ENCODE measurements at regions not wholly inside any gene's neighbourhood (a gene's known extent, or its start where the extent isn't known, plus 50 kb on each side); places are given as distances from the start of the nearest gene placed in this dataset.
A peak's percentile ranks its signal among the peaks of the same experiment; 100 is the strongest.
"Not testable (repeated sequence)": the region's sequence is repeated elsewhere in the genome, so short reads cannot be mapped to it uniquely, and the experiment has no call there.

GRCh38 chr9:61670616-61671015, 480.8 kb downstream of the SPATA31A7 start:
- TF ChIP-seq POLR2A (IDR thresholded peaks at IDR 0.05) (no peak), POLR2AphosphoS5 (IDR thresholded peaks at IDR 0.05) (no peak)
- TF ChIP-seq, protein P1, sequence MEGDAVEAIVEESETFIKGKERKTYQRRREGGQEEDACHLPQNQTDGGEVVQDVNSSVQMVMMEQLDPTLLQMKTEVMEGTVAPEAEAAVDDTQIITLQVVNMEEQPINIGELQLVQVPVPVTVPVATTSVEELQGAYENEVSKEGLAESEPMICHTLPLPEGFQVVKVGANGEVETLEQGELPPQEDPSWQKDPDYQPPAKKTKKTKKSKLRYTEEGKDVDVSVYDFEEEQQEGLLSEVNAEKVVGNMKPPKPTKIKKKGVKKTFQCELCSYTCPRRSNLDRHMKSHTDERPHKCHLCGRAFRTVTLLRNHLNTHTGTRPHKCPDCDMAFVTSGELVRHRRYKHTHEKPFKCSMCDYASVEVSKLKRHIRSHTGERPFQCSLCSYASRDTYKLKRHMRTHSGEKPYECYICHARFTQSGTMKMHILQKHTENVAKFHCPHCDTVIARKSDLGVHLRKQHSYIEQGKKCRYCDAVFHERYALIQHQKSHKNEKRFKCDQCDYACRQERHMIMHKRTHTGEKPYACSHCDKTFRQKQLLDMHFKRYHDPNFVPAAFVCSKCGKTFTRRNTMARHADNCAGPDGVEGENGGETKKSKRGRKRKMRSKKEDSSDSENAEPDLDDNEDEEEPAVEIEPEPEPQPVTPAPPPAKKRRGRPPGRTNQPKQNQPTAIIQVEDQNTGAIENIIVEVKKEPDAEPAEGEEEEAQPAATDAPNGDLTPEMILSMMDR (IDR thresholded peaks at IDR 0.05), result no peak
- Histone ChIP-seq H3K36me3 (no peaks in the 10 kb centered on the region), H3K4me1 (no peaks in the 10 kb centered on the region), H3K27me3 (no peaks in the 10 kb centered on the region), H3K4me3 (no peak overlapping the region), H3K27ac (no peak overlapping the region), H3K9me3 (peaks cover 28 to 33% of the 10 kb centered on the region in 2 donors)
- DNase-seq (ENCODE audit: low spot score in 2 of 2), result no peak
- intact Hi-C loops (cut with DNase I; ENCODE audit: low total_unique reads), result no loop called here

DNA sequence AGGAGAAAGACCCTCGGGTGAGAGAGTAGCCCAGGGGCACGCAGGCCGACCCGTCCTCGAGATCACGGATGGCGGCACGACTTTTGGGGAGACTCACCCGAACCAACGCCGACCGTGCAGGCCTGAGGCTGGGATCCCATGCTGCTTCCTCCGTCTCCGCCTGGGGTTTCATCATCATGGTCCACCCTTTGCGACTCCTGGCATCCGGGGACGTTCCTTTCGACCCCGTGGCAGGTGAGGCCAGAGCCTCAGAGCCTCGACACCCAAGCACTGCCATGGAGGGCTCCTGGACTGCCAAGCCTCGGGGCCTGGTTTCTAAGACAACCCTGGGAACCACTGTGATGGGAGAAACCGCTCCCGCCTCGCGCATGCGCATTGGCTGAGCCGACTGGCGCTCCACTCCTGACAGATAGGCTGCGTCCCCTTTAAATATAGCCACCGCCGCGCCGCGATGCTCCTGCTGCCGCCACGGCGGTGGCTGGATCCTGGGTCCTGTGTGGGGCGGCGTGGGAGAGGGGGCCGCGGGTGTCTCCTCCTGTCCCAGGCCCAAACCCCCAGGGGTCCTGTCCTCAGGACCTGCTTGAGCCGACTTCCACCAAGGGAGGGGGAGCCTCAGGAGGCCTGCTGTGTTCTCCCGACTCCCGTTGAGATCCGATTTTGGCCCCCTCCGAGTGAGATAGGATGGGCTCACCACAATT, 481.6 kb downstream of the SPATA31A7 start:
- peak in 1 of 2 donors; percentile 49 for DNase-seq (ENCODE audit: low spot score in 2 of 2)
- intact Hi-C loops (cut with DNase I; ENCODE audit: low total_unique reads), result no loop called here
- H3K27ac ChIP-seq, result no peak overlapping the region
- TF ChIP-seq POLR2AphosphoS5 (IDR thresholded peaks at IDR 0.05) (no peak), POLR2A (IDR thresholded peaks at IDR 0.05) (no peak)
- TF ChIP-seq, protein P1 (IDR thresholded peaks at IDR 0.05), result no peak
- H3K9me3 ChIP-seq, result peaks cover 28 to 33% of the 10 kb centered on the region in 2 donors
- H3K4me3 ChIP-seq, result no peak overlapping the region
- no peaks in the 10 kb centered on the region for H3K4me1 ChIP-seq
- H3K36me3 ChIP-seq, result no peaks in the 10 kb centered on the region
- no peaks in the 10 kb centered on the region for H3K27me3 ChIP-seq

DNA sequence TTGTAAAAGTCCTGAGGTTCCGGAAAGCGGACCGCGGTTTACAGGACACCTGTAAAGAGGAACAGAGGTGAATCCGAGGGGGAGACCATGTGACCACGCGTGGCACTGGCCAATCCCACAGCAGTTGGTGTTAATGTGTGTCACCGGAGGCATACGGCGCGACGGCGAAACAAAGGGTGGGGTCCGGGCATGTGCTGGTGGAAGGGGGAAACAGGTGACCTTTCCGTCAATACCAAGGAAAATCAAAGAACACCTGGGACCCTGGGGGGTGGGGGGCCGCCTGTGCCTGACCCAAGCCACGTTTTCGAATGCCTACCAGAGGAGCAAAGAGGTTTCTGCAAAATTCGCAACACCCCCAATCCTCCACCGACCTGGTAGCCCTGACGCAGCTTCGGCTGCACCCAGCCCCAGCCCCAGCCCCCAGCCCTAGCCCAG, 482.3 kb downstream of the SPATA31A7 start:
- H3K4me3 ChIP-seq; H3K36me3 ChIP-seq; intact Hi-C loops (cut with DNase I; ENCODE audit: low total_unique reads); H3K27ac ChIP-seq; H3K4me1 ChIP-seq; DNase-seq (ENCODE audit: low spot score in 2 of 2); H3K27me3 ChIP-seq: not testable (repeated sequence)
- peaks cover 27 to 33% of the 10 kb centered on the region in 2 donors for H3K9me3 ChIP-seq

DNA sequence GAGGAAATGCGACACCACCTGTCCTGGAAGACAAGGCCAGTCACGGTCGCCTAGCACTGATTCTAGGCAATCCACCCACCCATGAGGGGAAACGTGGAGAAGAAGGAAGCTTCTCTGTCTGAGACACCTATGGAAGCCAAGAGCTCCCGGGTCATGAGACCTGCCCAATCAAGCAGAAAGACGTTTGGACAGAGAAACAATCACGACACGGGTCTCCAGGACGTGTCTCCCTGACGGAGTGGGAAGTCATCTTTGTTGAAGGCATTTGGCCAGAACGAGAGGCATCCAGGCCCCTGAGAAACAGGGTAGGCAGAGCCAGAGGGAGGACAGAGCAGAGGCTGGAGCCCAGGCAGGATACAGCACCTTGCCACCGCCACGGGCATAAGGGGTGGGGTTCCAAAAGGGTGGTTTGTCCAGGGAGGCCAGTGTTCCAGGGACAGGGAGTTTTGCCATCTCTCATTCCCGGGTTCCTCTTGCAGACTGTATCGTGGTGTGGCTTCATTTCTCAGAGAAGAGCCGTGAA, 482.9 kb downstream of the SPATA31A7 start:
- DNase-seq (ENCODE audit: low spot score in 2 of 2); H3K4me3 ChIP-seq; H3K4me1 ChIP-seq; H3K36me3 ChIP-seq; H3K27ac ChIP-seq; H3K27me3 ChIP-seq; intact Hi-C loops (cut with DNase I; ENCODE audit: low total_unique reads): not testable (repeated sequence)
- peaks cover 22 to 33% of the 10 kb centered on the region in 2 donors for H3K9me3 ChIP-seq

- DNase-seq (ENCODE audit: low spot score in 2 of 2), result no peak
- no peak overlapping the region for H3K4me3 ChIP-seq
- no peaks in the 10 kb centered on the region for H3K27me3 ChIP-seq
- intact Hi-C loops (cut with DNase I; ENCODE audit: low total_unique reads), result no loop called here
- H3K9me3 ChIP-seq, result peaks cover 22 to 33% of the 10 kb centered on the region in 2 donors
- H3K36me3 ChIP-seq, result no peaks in the 10 kb centered on the region
- TF ChIP-seq POLR2A (IDR thresholded peaks at IDR 0.05), result no peak
- no peaks in the 10 kb centered on the region for H3K4me1 ChIP-seq
- H3K27ac ChIP-seq, result no peak overlapping the region
Measured at GRCh38 chr9:61673247-61673646, 483.4 kb downstream of the SPATA31A7 start.

DNA sequence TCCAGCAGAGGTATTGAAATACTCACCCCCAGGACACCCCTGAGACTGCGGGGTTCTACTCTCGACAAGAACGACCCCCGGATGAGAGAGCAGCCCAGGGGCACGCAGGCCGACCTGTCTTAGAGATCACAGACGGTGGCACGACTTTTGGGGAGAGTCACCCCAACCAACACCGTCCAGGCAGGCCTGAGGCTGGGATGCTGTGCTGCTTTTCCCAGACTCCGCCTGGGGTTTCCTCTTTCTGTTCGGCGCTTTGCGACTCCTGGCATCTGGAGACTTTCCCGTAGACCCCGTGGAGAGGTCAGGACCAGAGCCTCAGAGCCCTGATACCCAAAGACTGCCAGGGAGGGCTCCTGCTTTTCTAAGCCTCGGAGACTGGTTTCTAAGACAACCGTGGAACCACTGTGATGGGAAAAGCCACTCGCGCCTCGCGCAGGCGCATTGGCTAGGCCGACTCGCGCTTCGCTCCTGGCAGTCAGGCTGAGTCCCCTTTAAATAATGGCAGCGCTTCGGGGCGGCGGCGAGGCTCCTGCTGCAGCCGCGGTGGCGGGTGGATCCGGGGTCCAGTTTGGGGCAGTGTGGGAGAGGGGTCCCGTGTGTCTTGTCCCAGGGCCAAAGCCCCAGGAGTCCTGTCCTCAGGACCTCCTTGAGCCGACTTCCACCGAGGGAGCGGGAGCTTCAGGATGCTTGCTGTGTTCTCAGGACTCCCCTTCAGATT, 484.0 kb downstream of the SPATA31A7 start:
- Histone ChIP-seq H3K27ac (no peak overlapping the region), H3K9me3 (peaks cover 22 to 33% of the 10 kb centered on the region in 2 donors), H3K4me3 (no peak overlapping the region), H3K36me3 (no peaks in the 10 kb centered on the region), H3K4me1 (no peaks in the 10 kb centered on the region), H3K27me3 (no peaks in the 10 kb centered on the region)
- DNase-seq (ENCODE audit: low spot score in 2 of 2), result no peak
- intact Hi-C loops (cut with DNase I; ENCODE audit: low total_unique reads), result no loop called here
- no peak for TF ChIP-seq POLR2A (IDR thresholded peaks at IDR 0.05)

GRCh38 chr9:61674465-61674864, 484.6 kb downstream of the SPATA31A7 start:
- TF ChIP-seq, protein P1 (IDR thresholded peaks at IDR 0.05), result no peak
- no peak for TF ChIP-seq POLR2A (IDR thresholded peaks at IDR 0.05)
- no peak for TF ChIP-seq POLR2AphosphoS5 (IDR thresholded peaks at IDR 0.05)
- H3K27ac ChIP-seq, result no peak overlapping the region
- no peak for DNase-seq (ENCODE audit: low spot score in 2 of 2)
- no peak overlapping the region for H3K4me3 ChIP-seq
- no peaks in the 10 kb centered on the region for H3K27me3 ChIP-seq
- peaks cover 20 to 33% of the 10 kb centered on the region in 2 donors for H3K9me3 ChIP-seq
- no peaks in the 10 kb centered on the region for H3K36me3 ChIP-seq
- intact Hi-C loops (cut with DNase I; ENCODE audit: low total_unique reads), result no loop called here
- H3K4me1 ChIP-seq, result no peaks in the 10 kb centered on the region

Data from breast epithelium (tissue), 4 donors.